ENCODE measurements at regions not wholly inside any gene's neighbourhood (a gene's known extent, or its start where the extent isn't known, plus 50 kb on each side); places are given as distances from the start of the nearest gene placed in this dataset.

- TF ChIP-seq CTCF (IDR thresholded peaks at IDR 0.05) = no peak
These were observed 73.8 kb upstream of the HNRNPA3 start for GRCh38 chr2:177138823-177139222.

GRCh38 chr2:177141866-177142265 lies 70.7 kb upstream of the HNRNPA3 start:
- Histone ChIP-seq H3K27ac (no peak overlapping the region), H3K4me1 (no peaks in the 10 kb centered on the region), H3K36me3 (no peaks in the 10 kb centered on the region), H3K9me3 (no peaks in the 10 kb centered on the region), H3K4me3 (no peak overlapping the region), H3K27me3 (no peaks in the 10 kb centered on the region)
- no peak for DNase-seq (ENCODE audit: low spot score)
- TF ChIP-seq CTCF (IDR thresholded peaks at IDR 0.05) = no peak

More at GRCh38 chr2:177138823-177139222, 73.8 kb upstream of the HNRNPA3 start:
- no peaks in the 10 kb centered on the region for H3K36me3 ChIP-seq
- H3K27me3 ChIP-seq = no peaks in the 10 kb centered on the region
- no peak overlapping the region for H3K27ac ChIP-seq
- no peak for DNase-seq (ENCODE audit: low spot score)
- no peaks in the 10 kb centered on the region for H3K4me1 ChIP-seq
- no peak overlapping the region for H3K4me3 ChIP-seq
- no peaks in the 10 kb centered on the region for H3K9me3 ChIP-seq

DNA sequence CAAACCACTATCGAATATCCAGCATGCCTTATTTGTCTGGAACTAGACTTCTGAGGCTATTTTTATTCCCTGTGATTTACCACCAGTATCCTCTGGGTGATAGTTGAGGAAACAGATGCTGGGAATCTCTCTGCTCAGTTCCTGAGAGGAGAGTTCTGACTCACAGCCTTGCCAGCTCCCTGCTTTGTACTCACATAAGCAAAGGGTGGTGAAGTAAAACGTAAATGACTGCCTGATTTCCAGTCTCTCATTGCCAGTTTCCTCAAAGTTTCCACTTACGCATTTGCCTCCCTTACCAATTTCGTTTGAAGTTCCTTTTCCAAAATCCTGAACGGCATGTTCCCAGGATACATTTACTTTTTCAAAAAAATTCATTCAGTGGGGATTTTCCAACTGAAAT lies 69.2 kb upstream of the HNRNPA3 start:
- Histone ChIP-seq H3K27ac (no peak overlapping the region), H3K27me3 (peaks cover under 1 to 7% of the 10 kb centered on the region in 2 donors)
- TF ChIP-seq CTCF (IDR thresholded peaks at IDR 0.05) = no peak

DNA sequence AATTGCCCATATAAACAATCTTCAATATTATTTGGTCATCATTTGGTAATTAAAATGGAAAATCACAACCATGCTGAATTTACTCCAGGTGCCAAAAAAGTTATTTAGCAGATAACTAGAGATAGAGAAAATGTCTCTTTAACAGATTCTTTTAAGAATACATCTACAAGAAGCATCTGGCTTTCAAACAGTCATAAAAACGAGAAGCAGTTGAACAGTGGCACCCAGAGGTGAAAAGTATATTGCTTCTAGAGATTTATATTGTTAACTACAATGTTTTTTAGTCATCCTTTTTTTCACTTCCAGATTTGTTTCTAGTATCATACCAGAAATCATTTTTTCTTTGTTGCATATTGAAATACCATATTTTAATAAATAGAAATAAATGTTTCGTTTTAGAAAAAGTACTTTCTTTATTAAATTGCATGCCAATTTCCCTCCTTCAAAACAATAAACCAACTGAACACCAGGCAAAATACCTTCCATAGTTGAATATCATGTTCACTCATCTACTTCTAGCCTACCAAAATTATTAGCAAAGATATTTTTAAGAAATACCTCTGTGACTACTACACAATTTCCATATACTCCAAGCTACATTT lies 65.4 kb upstream of the HNRNPA3 start:
- Histone ChIP-seq H3K27me3 (peaks cover 4 to 7% of the 10 kb centered on the region in 2 donors), H3K9me3 (no peaks in the 10 kb centered on the region), H3K4me3 (no peak overlapping the region), H3K4me1 (peaks cover 0 to 13% of the 10 kb centered on the region in 2 donors), H3K36me3 (no peaks in the 10 kb centered on the region), H3K27ac (no peak overlapping the region)
- peak in 1 of 2 donors; percentile 67 for TF ChIP-seq CTCF (IDR thresholded peaks at IDR 0.05)
- DNase-seq (ENCODE audit: low spot score) = no peak

More for the DNA sequence above, 69.2 kb upstream of the HNRNPA3 start:
- no peak overlapping the region for H3K4me3 ChIP-seq
- no peaks in the 10 kb centered on the region for H3K9me3 ChIP-seq
- no peaks in the 10 kb centered on the region for H3K36me3 ChIP-seq
- H3K4me1 ChIP-seq = peaks cover 0 to 8% of the 10 kb centered on the region in 2 donors
- DNase-seq (ENCODE audit: low spot score) = no peak

- Histone ChIP-seq H3K4me1 (peaks cover 0 to 13% of the 10 kb centered on the region in 2 donors), H3K9me3 (no peaks in the 10 kb centered on the region), H3K36me3 (no peaks in the 10 kb centered on the region), H3K27ac (no peak overlapping the region), H3K4me3 (peak overlapping the region in 1 of 2 donors; percentile 42), H3K27me3 (peaks cover 4 to 7% of the 10 kb centered on the region in 2 donors)
- DNase-seq (ENCODE audit: low spot score) = no peak
- TF ChIP-seq CTCF (IDR thresholded peaks at IDR 0.05) = no peak
These were observed 64.7 kb upstream of the HNRNPA3 start for GRCh38 chr2:177147834-177148445.
